ENCODE measurements at regions not wholly inside any gene's neighbourhood (a gene's known extent, or its start where the extent isn't known, plus 50 kb on each side); places are given as distances from the start of the nearest gene placed in this dataset.

- ChIA-PET POLR2A (no interaction called here), CTCF (no interaction called here)
- no peak for TF ChIP-seq CTCF (IDR thresholded peaks at IDR 0.05; ENCODE audit: low read depth, low read length)
- H3K27me3 ChIP-seq (ENCODE audit: control insufficient read depth, insufficient read depth, low read length) = no peaks in the 10 kb centered on the region
- H3K9me3 ChIP-seq (ENCODE audit: control insufficient read depth, insufficient read depth, low read length) = peaks cover 7% of the 10 kb centered on the region
- no peak overlapping the region for H3K27ac ChIP-seq (ENCODE audit: low read depth, low read length)
- H3K4me3 ChIP-seq (ENCODE audit: low read depth, low read length) = no peak overlapping the region
- DNase-seq (ENCODE audit: low read depth, low spot score) = no peak
Observed at GRCh38 chr5:51816427-51816826, 433.2 kb downstream of the ISL1 start.

GRCh38 chr5:51821697-51822096 is 438.4 kb downstream of the ISL1 start:
- Histone ChIP-seq H3K27ac (ENCODE audit: low read depth, low read length) (no peak overlapping the region), H3K27me3 (ENCODE audit: control insufficient read depth, insufficient read depth, low read length) (no peaks in the 10 kb centered on the region), H3K4me3 (ENCODE audit: low read depth, low read length) (no peak overlapping the region), H3K9me3 (ENCODE audit: control insufficient read depth, insufficient read depth, low read length) (no peaks in the 10 kb centered on the region)
- no peak for TF ChIP-seq CTCF (IDR thresholded peaks at IDR 0.05; ENCODE audit: low read depth, low read length)
- ChIA-PET CTCF (no interaction called here), POLR2A (no interaction called here)
- DNase-seq (ENCODE audit: low read depth, low spot score) = no peak

- Histone ChIP-seq H3K27me3 (ENCODE audit: control insufficient read depth, insufficient read depth, low read length) (no peaks in the 10 kb centered on the region), H3K9me3 (ENCODE audit: control insufficient read depth, insufficient read depth, low read length) (no peaks in the 10 kb centered on the region), H3K27ac (ENCODE audit: low read depth, low read length) (no peak overlapping the region), H3K4me3 (ENCODE audit: low read depth, low read length) (no peak overlapping the region)
- no peak for DNase-seq (ENCODE audit: low read depth, low spot score)
- ChIA-PET POLR2A (no interaction called here), CTCF (no interaction called here)
- no peak for TF ChIP-seq CTCF (IDR thresholded peaks at IDR 0.05; ENCODE audit: low read depth, low read length)
Observed at GRCh38 chr5:51829230-51829629, 446.0 kb downstream of the ISL1 start.

GRCh38 chr5:51829691-51830090 is 446.4 kb downstream of the ISL1 start:
- ChIA-PET CTCF (no interaction called here), POLR2A (no interaction called here)

GRCh38 chr5:51832934-51833470 is 449.8 kb downstream of the ISL1 start:
- ChIA-PET CTCF (no interaction called here), POLR2A (no interaction called here)
- no peaks in the 10 kb centered on the region for H3K9me3 ChIP-seq (ENCODE audit: control insufficient read depth, insufficient read depth, low read length)
- TF ChIP-seq CTCF (IDR thresholded peaks at IDR 0.05; ENCODE audit: low read depth, low read length) = no peak
- H3K27me3 ChIP-seq (ENCODE audit: control insufficient read depth, insufficient read depth, low read length) = no peaks in the 10 kb centered on the region
- DNase-seq (ENCODE audit: low read depth, low spot score) = no peak
- no peak overlapping the region for H3K27ac ChIP-seq (ENCODE audit: low read depth, low read length)
- H3K4me3 ChIP-seq (ENCODE audit: low read depth, low read length) = no peak overlapping the region

More at GRCh38 chr5:51829691-51830090, 446.4 kb downstream of the ISL1 start:
- Histone ChIP-seq H3K9me3 (ENCODE audit: control insufficient read depth, insufficient read depth, low read length) (no peaks in the 10 kb centered on the region), H3K4me3 (ENCODE audit: low read depth, low read length) (no peak overlapping the region), H3K27me3 (ENCODE audit: control insufficient read depth, insufficient read depth, low read length) (no peaks in the 10 kb centered on the region), H3K27ac (ENCODE audit: low read depth, low read length) (no peak overlapping the region)
- no peak for TF ChIP-seq CTCF (IDR thresholded peaks at IDR 0.05; ENCODE audit: low read depth, low read length)
- no peak for DNase-seq (ENCODE audit: low read depth, low spot score)
